ENCODE measurements at regions not wholly inside any gene's neighbourhood (a gene's known extent, or its start where the extent isn't known, plus 50 kb on each side); places are given as distances from the start of the nearest gene placed in this dataset.

- Histone ChIP-seq H3K9ac (ENCODE audit: insufficient read depth in 1 of 2, low read length in 2 of 2) (no peak overlapping the region), H3K4me3 (no peak overlapping the region), H3K36me3 (ENCODE audit: control insufficient read depth in 4 of 4, insufficient read depth in 4 of 4, low read length in 4 of 4) (no peaks in the 10 kb centered on the region), H3K9me3 (ENCODE audit: control insufficient read depth in 4 of 4, insufficient read depth in 3 of 4, low read length in 3 of 4) (no peaks in the 10 kb centered on the region), H3K27ac (ENCODE audit: low read depth in 1 of 2, low read length in 1 of 2) (no peak overlapping the region), H3K27me3 (ENCODE audit: control insufficient read depth in 3 of 3, insufficient read depth in 3 of 3, low read length in 2 of 3) (no peaks in the 10 kb centered on the region), H3K4me1 (ENCODE audit: control insufficient read depth in 5 of 5, insufficient read depth in 5 of 5, low read length in 5 of 5) (peaks cover 0 to 14% (median 10%) of the 10 kb centered on the region in 5 donors)
- no peak for TF ChIP-seq CTCF (IDR thresholded peaks at IDR 0.05; ENCODE audit: control extremely low read depth, extremely low read depth)
- WGBS, 2 donors: 82 to 84% methylated on average over 2 of the region's 2 CpGs
- ATAC-seq (ENCODE audit: insufficient read depth, low FRiP score) (no peak), DNase-seq (no peak)
Observed at GRCh38 chr2:226664661-226665060, 135.0 kb downstream of the IRS1 start.

GRCh38 chr2:226664140-226664539, 135.5 kb downstream of the IRS1 start:
- Histone ChIP-seq H3K36me3 (ENCODE audit: control insufficient read depth in 4 of 4, insufficient read depth in 4 of 4, low read length in 4 of 4) (no peaks in the 10 kb centered on the region), H3K27me3 (ENCODE audit: control insufficient read depth in 3 of 3, insufficient read depth in 3 of 3, low read length in 2 of 3) (no peaks in the 10 kb centered on the region), H3K27ac (ENCODE audit: low read depth in 1 of 2, low read length in 1 of 2) (no peak overlapping the region), H3K9ac (ENCODE audit: insufficient read depth in 1 of 2, low read length in 2 of 2) (no peak overlapping the region), H3K9me3 (ENCODE audit: control insufficient read depth in 4 of 4, insufficient read depth in 3 of 4, low read length in 3 of 4) (no peaks in the 10 kb centered on the region), H3K4me3 (no peak overlapping the region), H3K4me1 (ENCODE audit: control insufficient read depth in 5 of 5, insufficient read depth in 5 of 5, low read length in 5 of 5) (peaks cover 1 to 19% (median 13%) of the 10 kb centered on the region in 5 donors)
- TF ChIP-seq CTCF (IDR thresholded peaks at IDR 0.05; ENCODE audit: control extremely low read depth, extremely low read depth): no peak
- DNase-seq (no peak), ATAC-seq (ENCODE audit: insufficient read depth, low FRiP score) (no peak)
- WGBS, 2 donors: 60 to 82% methylated on average over 3 of the region's 3 CpGs

- Histone ChIP-seq H3K4me3 (no peak overlapping the region), H3K4me1 (ENCODE audit: control insufficient read depth in 5 of 5, insufficient read depth in 5 of 5, low read length in 5 of 5) (peaks cover 6 to 24% (median 14%) of the 10 kb centered on the region in 5 donors), H3K27me3 (ENCODE audit: control insufficient read depth in 3 of 3, insufficient read depth in 3 of 3, low read length in 2 of 3) (no peaks in the 10 kb centered on the region), H3K36me3 (ENCODE audit: control insufficient read depth in 4 of 4, insufficient read depth in 4 of 4, low read length in 4 of 4) (no peaks in the 10 kb centered on the region), H3K9ac (ENCODE audit: insufficient read depth in 1 of 2, low read length in 2 of 2) (no peak overlapping the region), H3K27ac (ENCODE audit: low read depth in 1 of 2, low read length in 1 of 2) (peak overlapping the region in 1 of 2 donors; percentile 82), H3K9me3 (ENCODE audit: control insufficient read depth in 4 of 4, insufficient read depth in 3 of 4, low read length in 3 of 4) (no peaks in the 10 kb centered on the region)
- no peak for TF ChIP-seq CTCF (IDR thresholded peaks at IDR 0.05; ENCODE audit: control extremely low read depth, extremely low read depth)
- WGBS, 2 donors: 57 to 58% methylated on average over 11 of the region's 11 CpGs
- peak in 1 of 3 donors; percentile 33 for DNase-seq
- ATAC-seq (ENCODE audit: insufficient read depth, low FRiP score): no peak
Observed at GRCh38 chr2:226661789-226662545, 137.7 kb downstream of the IRS1 start.

Measured in lung (tissue), 11 donors.